Astrocyte of the spinal cord (primary cell): ENCODE measurements at regions not wholly inside any gene's neighbourhood (a gene's known extent, or its start where the extent isn't known, plus 50 kb on each side); places are given as distances from the start of the nearest gene placed in this dataset.

Experiments used
- DNase-seq: peaks from one replicate; pipeline ENCODE4 v3.0.0; 2011; ENCODE audit warnings: low read depth, low spot score
- H3K4me3 ChIP-seq: 2 replicates; pipeline ENCODE4 v1.5.1; 2011; ENCODE audit warnings: low read depth, mild to moderate bottlenecking, low read length, moderate library complexity
- CTCF ChIP-seq: IDR thresholded peaks from 2 replicates; pipeline ENCODE4 v1.5.1; 2012; ENCODE audit warnings: low read depth, mild to moderate bottlenecking, low read length, inconsistent platforms
- in situ Hi-C: cut with HindIII; loops from 2 replicates; pipeline ENCODE4 v1.10.0; 2017; ENCODE audit warnings: low sequenced_read_pairs

GRCh38 chr5:99675974-99676373 lies 747.2 kb upstream of the CHD1 start:
- no peak for DNase-seq
- H3K4me3 ChIP-seq = no peak overlapping the region
- in situ Hi-C loops = no loop called here
- TF ChIP-seq CTCF = no peak

- no peak for TF ChIP-seq CTCF
- H3K4me3 ChIP-seq = no peak overlapping the region
- in situ Hi-C loops = no loop called here
- no peak for DNase-seq
Observed at GRCh38 chr5:99674101-99674500, 745.3 kb upstream of the CHD1 start.

GRCh38 chr5:99664972-99665371 lies 736.2 kb upstream of the CHD1 start:
- in situ Hi-C loops = no loop called here
- TF ChIP-seq CTCF = no peak
- no peak for DNase-seq
- H3K4me3 ChIP-seq = no peak overlapping the region

- no peak overlapping the region for H3K4me3 ChIP-seq
- no peak for TF ChIP-seq CTCF
- in situ Hi-C loops = no loop called here
- DNase-seq = no peak
Observed at GRCh38 chr5:99651298-99651697, 722.5 kb upstream of the CHD1 start.

- peak; percentile 10 for DNase-seq
- no peak for TF ChIP-seq CTCF
- in situ Hi-C loops = no loop called here
- no peak overlapping the region for H3K4me3 ChIP-seq
Observed at GRCh38 chr5:99646011-99646647, 717.3 kb upstream of the CHD1 start.

GRCh38 chr5:99644822-99645221 lies 716.0 kb upstream of the CHD1 start:
- no peak for DNase-seq
- in situ Hi-C loops = no loop called here
- H3K4me3 ChIP-seq = no peak overlapping the region
- TF ChIP-seq CTCF = no peak

- no peak for TF ChIP-seq CTCF
- in situ Hi-C loops = no loop called here
Observed at GRCh38 chr5:99640646-99641045, 711.8 kb upstream of the CHD1 start.

More at GRCh38 chr5:99640646-99641045, 711.8 kb upstream of the CHD1 start:
- DNase-seq = no peak
- H3K4me3 ChIP-seq = no peak overlapping the region
